SK-N-SH (cell line): ENCODE measurements at regions not wholly inside any gene's neighbourhood (a gene's known extent, or its start where the extent isn't known, plus 50 kb on each side); places are given as distances from the start of the nearest gene placed in this dataset.

ENCODE experiments used
- CTCF ChIA-PET: fragments of 300-600, 350-600 bp; formaldehyde crosslinking; extraction: SDS; loops from one replicate; lab custom pipeline; 2021; lab: Yijun Ruan, JAX
- POLR2A ChIA-PET: fragments of 350-600 bp; sonication (Branson Sonifier 250); formaldehyde crosslinking; extraction: SDS; loops from one replicate; lab custom pipeline; 2020; ENCODE audit warnings: antibody characterized with exemption, inconsistent platforms; lab: Yijun Ruan, JAX
- DNase-seq: peaks from one replicate; pipeline ENCODE4 v3.0.0; 2012
- H2AFZ ChIP-seq: fragments of 200-600 bp; sonication (generic); 2 replicates; pipeline ENCODE4 v1.8.1; 2016; ENCODE audit warnings: antibody characterized with exemption, mild to moderate bottlenecking, low read depth
- H3F3A ChIP-seq: fragments of 200-600 bp; sonication (generic); replicated peaks from 2 replicates; pipeline ENCODE3; 2016; ENCODE audit warnings: antibody characterized with exemption, mild to moderate bottlenecking; ENCODE audit not compliant: insufficient read depth
- H3K27ac ChIP-seq, 2 experiments: fragments of 200-500 bp in 1 of 2; fragments of 200-600 bp in 1 of 2; sonication (Bioruptor generic) in 1 of 2; sonication (generic), shearing (Covaris generic) in 1 of 2; 2 replicates each; pipeline versions ENCODE4 v1.5.1 to v1.6.1; 2014 to 2016; ENCODE audit warnings: low read depth in 2 of 2, inconsistent platforms in 1 of 2, low read length in 1 of 2, mild to moderate bottlenecking in 1 of 2, mixed read lengths in 1 of 2
- H3K27me3 ChIP-seq: fragments of 200-600 bp; sonication (generic), shearing (Covaris generic); 2 replicates; pipeline ENCODE4 v1.6.1; 2016; ENCODE audit warnings: mixed run types; ENCODE audit not compliant: insufficient read depth
- H3K36me3 ChIP-seq, 2 experiments: fragments of 200-500 bp in 1 of 2; fragments of 200-600 bp in 1 of 2; sonication (Bioruptor generic) in 1 of 2; sonication (generic) in 1 of 2; replicated peaks in 1 of 2; 2 replicates each; pipeline versions ENCODE3 to v1.5.1; 2014 to 2016; ENCODE audit warnings: low read length in 1 of 2, mild to moderate bottlenecking in 1 of 2; ENCODE audit not compliant: insufficient read depth in 2 of 2, control insufficient read depth in 1 of 2
- H3K4me1 ChIP-seq, 2 experiments: fragments of 200-500 bp in 1 of 2; fragments of 200-600 bp in 1 of 2; sonication (Bioruptor generic) in 1 of 2; sonication (generic), shearing (Covaris generic) in 1 of 2; 2 replicates each; pipeline versions ENCODE4 v1.5.1 to v1.6.1; 2014 to 2016; ENCODE audit warnings: low read depth in 1 of 2, low read length in 1 of 2, mixed run types in 1 of 2; ENCODE audit not compliant: insufficient read depth in 2 of 2, control insufficient read depth in 1 of 2
- H3K4me2 ChIP-seq: fragments of 200-600 bp; sonication (generic), shearing (Covaris generic); 2 replicates; pipeline ENCODE4 v1.6.1; 2017; ENCODE audit warnings: mixed run types
- H3K4me3 ChIP-seq, 2 experiments: fragments of 200-500 bp in 1 of 2; fragments of 200-600 bp in 1 of 2; sonication (Bioruptor generic) in 1 of 2; sonication (generic), shearing (Covaris generic) in 1 of 2; 2 replicates each; pipeline versions ENCODE4 v1.5.1 to v1.8.1; 2014 to 2016; ENCODE audit warnings: low read depth in 2 of 2, inconsistent platforms in 1 of 2, low read length in 1 of 2, mild to moderate bottlenecking in 1 of 2, mixed read lengths in 1 of 2, moderate library complexity in 1 of 2
- H3K79me2 ChIP-seq: fragments of 200-600 bp; sonication (generic); 2 replicates; pipeline ENCODE4 v1.8.1; 2017; ENCODE audit warnings: mild to moderate bottlenecking; ENCODE audit not compliant: insufficient read depth
- H3K9ac ChIP-seq: fragments of 200-600 bp; sonication (generic); 2 replicates; pipeline ENCODE4 v1.6.1; 2017; ENCODE audit warnings: mixed run types
- H3K9me2 ChIP-seq: fragments of 200-600 bp; sonication (generic); 2 replicates; pipeline ENCODE4 v1.6.1; 2017; ENCODE audit warnings: mixed run types
- H3K9me3 ChIP-seq: fragments of 200-600 bp; sonication (generic); 2 replicates; pipeline ENCODE4 v1.6.1; 2017; ENCODE audit warnings: mixed run types, mild to moderate bottlenecking, moderate library complexity
- H4K20me1 ChIP-seq: fragments of 200-600 bp; sonication (generic); 2 replicates; pipeline ENCODE4 v1.6.1; 2017; ENCODE audit warnings: mild to moderate bottlenecking, mixed run types; ENCODE audit not compliant: insufficient read depth
- EP300 ChIP-seq, 2 experiments: IDR thresholded peaks; 2 replicates each; pipeline versions ENCODE4 v1.4.0 to v1.6.1; 2012; ENCODE audit warnings: borderline replicate concordance in 1 of 2, low read depth in 1 of 2, low read length in 1 of 2
- FOSL2 ChIP-seq: IDR thresholded peaks from 2 replicates; pipeline ENCODE4 v1.4.0; 2012; ENCODE audit warnings: low read depth, mild to moderate bottlenecking, moderate library complexity, borderline replicate concordance
- FOXM1 ChIP-seq: IDR thresholded peaks from 2 replicates; pipeline ENCODE4 v1.4.0; 2012; ENCODE audit warnings: low read depth, mild to moderate bottlenecking
- GABPA ChIP-seq: IDR thresholded peaks from 2 replicates; pipeline ENCODE4 v1.4.0; 2012; ENCODE audit warnings: low read depth, mild to moderate bottlenecking
- IRF3 ChIP-seq: fragments of 150-350 bp; IDR thresholded peaks from 2 replicates; pipeline ENCODE4 v1.6.1; 2016; ENCODE audit warnings: mild to moderate bottlenecking, low read depth, low read length
- NFIC ChIP-seq: IDR thresholded peaks from 2 replicates; pipeline ENCODE4 v1.4.0; 2012; ENCODE audit warnings: borderline replicate concordance
- NRF1 ChIP-seq: IDR thresholded peaks from 2 replicates; pipeline ENCODE4 v1.6.1; 2012; ENCODE audit warnings: low read depth, mild to moderate bottlenecking, low read length
- REST ChIP-seq: IDR thresholded peaks from 2 replicates; pipeline ENCODE4 v1.6.1; 2012; ENCODE audit warnings: mild to moderate bottlenecking, low read depth, low read length, moderate library complexity
- RFX5 ChIP-seq: IDR thresholded peaks from 2 replicates; pipeline ENCODE4 v1.6.1; 2012; ENCODE audit warnings: mild to moderate bottlenecking, improper control_type of control experiment, low read length
- SIN3A ChIP-seq: IDR thresholded peaks from 2 replicates; pipeline ENCODE4 v1.6.1; 2012; ENCODE audit warnings: low read depth, mild to moderate bottlenecking, low read length, moderate library complexity, borderline replicate concordance
- SMC3 ChIP-seq: IDR thresholded peaks from 2 replicates; pipeline ENCODE4 v1.6.1; 2012; ENCODE audit warnings: low read depth, low read length, improper control_type of control experiment
- TAF1 ChIP-seq: IDR thresholded peaks from 2 replicates; pipeline ENCODE4 v1.6.1; 2012; ENCODE audit warnings: low read depth, mild to moderate bottlenecking, low read length, moderate library complexity, borderline replicate concordance
- WGBS: methylation state at CpG from one replicate; pipeline ENCODE4 v1.1.6; 2017; ENCODE audit warnings: low lambda C conversion rate; 5-methylcytosine and 5-hydroxymethylcytosine counted together

GRCh38 chr7:156002362-156003066, 190.3 kb upstream of the SHH start (continued):
- TF ChIP-seq NFIC (no peak), SIN3A (no peak), TAF1 (no peak), NRF1 (no peak)
- TF ChIP-seq, all 33 proteins: peak for 0

GRCh38 chr7:156001496-156002260, 189.4 kb upstream of the SHH start:
- Histone ChIP-seq H3K79me2 (no peaks in the 10 kb centered on the region), H4K20me1 (no peaks in the 10 kb centered on the region), H3K9me3 (no peaks in the 10 kb centered on the region), H2AFZ (no peak overlapping the region), H3K4me2 (no peak overlapping the region), H3K4me1 (no peaks in the 10 kb centered on the region), H3K4me3 (no peak overlapping the region), H3F3A (no peaks in the 10 kb centered on the region), H3K9ac (no peak overlapping the region), H3K9me2 (no peaks in the 10 kb centered on the region), H3K36me3 (no peaks in the 10 kb centered on the region), H3K27me3 (peaks cover 99% of the 10 kb centered on the region), H3K27ac (no peak overlapping the region)
- POLR2A ChIA-PET, result no interaction called here
- no peak for TF ChIP-seq GABPA
- TF ChIP-seq REST, result no peak
- no peak for TF ChIP-seq SIN3A
- TF ChIP-seq IRF3, result no peak
- TF ChIP-seq TAF1, result no peak
- no peak for TF ChIP-seq NFIC
- TF ChIP-seq RFX5, result no peak
- TF ChIP-seq EP300 (IDR thresholded peaks at IDR 0.05; ENCODE audit: borderline replicate concordance in 1 of 2, low read depth in 1 of 2, low read length in 1 of 2), result no peak
- no peak for TF ChIP-seq SMC3
- TF ChIP-seq FOXM1, result no peak
- no peak for TF ChIP-seq FOSL2
- DNase-seq, result no peak
- WGBS, result 22% methylated on average over 25 of the region's 25 CpGs
- CTCF ChIA-PET, result no interaction called here
